IPS DF 19.7 (cell line): ENCODE measurements at regions not wholly inside any gene's neighbourhood (a gene's known extent, or its start where the extent isn't known, plus 50 kb on each side); places are given as distances from the start of the nearest gene placed in this dataset.
"Not testable (repeated sequence)": the region's sequence is repeated elsewhere in the genome, so short reads cannot be mapped to it uniquely, and the experiment has no call there.

ENCODE experiments used
- DNase-seq: peaks from one replicate; pipeline ENCODE4 v3.0.0-alpha.2; 2013; ENCODE audit warnings: low read depth, low spot score

- no peak for DNase-seq
Measured at GRCh38 chr2:142827170-142827569, 50.3 kb upstream of the KYNU start.

- DNase-seq: no peak
Measured at GRCh38 chr2:142825861-142826260, 51.6 kb upstream of the KYNU start.

DNA sequence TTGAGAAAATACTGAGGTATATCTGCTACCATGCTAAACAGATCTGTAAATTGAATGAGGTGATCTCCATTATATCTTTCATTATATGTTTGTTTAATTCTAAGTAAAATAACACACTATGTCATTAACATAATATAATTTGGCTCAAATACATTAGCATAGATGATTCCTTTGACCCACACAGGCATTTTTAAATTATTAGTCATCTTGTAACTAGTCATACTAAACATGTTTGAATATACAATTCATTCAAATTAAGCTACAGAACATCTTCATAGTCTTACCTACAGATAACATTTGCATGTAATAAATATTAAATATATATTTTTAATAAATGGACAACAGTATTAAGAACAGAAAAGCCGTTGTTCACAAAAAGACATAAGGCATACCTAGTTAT lies 52.7 kb upstream of the KYNU start:
- DNase-seq: no peak

GRCh38 chr2:142822190-142822589 lies 55.3 kb upstream of the KYNU start:
- DNase-seq: no peak

DNA sequence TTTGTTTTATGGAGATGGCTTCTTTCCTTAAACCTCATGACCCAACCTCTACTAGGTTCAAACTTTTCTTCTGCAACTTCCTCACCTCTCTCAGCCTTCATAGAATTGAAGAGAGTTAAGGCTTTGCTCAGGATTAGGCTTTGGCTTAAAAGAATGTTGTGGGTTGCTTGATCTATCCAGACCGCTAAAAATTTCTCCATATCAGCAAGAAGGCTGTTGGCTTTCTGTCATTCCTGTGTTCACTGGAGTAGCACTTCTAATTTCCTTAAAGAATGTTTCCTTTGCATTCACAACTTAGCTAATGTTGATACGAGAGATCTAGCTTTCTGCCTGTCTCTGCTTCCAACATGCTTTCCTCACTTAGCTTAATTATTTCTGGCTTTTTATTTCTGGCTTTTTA lies 58.1 kb upstream of the KYNU start:
- no peak for DNase-seq

DNA sequence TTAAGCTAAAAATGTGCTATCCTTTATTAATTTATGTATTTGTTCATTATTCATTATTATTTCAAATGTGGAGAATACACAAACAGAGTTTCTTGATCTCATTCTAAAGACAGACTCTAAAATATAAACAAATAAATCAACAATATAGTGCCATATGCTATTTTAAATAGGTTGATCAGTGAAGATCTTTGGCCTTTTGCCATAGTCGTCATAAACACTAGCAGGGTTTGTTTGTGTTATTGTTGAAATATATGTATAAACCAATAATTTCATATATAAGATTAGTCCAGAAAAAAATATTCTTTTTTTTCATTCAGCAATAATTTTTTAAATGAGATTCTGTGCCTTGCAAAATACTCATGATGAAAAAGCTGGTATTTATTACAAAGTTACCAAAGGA lies 62.1 kb upstream of the KYNU start:
- no peak for DNase-seq

DNA sequence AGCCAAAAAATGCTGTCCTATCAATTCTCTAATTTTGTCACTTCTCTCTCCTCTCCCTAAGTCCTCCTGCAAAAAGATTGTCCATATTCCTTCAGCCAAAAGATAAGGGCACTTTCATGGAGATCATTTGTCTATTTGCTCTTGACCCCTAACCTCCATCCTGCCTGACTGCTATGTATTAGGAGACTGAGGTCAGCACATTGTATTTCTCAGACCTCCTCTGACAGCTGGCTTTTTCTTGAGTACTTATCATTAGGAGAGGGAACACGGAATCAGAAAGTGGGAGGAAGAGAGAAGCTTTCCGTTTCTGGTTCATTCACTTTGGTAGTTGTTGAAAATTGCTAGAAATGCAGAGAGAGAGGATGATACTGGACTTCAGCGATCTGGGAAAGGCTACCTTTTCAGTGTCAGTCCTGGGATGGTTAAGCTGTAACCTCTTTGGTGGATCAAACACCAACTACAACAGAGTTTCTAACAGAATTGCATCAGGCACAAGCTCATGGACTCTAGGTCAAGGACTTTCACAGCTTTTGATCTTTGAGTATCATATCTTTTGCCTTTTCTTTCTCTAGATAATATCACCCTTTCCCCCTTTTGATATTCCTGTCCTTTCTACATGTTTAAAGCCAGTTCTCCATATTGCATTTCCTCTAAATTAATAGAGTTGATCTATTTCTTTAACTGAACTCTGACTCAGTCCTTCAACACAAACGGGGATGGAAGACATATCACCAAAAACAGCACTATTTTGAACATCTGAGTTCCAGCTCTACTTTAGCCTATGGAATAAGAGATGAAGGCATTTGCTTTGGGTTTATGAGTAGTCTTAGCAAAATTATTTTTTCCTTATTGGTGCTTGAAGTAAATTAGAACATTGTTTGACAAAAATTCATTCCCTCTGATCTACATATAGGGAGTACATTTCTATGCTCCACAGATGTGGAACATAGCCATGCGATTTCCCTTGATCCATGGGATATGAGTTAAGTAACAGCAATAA lies 63.3 kb upstream of the KYNU start:
- DNase-seq: no peak

DNA sequence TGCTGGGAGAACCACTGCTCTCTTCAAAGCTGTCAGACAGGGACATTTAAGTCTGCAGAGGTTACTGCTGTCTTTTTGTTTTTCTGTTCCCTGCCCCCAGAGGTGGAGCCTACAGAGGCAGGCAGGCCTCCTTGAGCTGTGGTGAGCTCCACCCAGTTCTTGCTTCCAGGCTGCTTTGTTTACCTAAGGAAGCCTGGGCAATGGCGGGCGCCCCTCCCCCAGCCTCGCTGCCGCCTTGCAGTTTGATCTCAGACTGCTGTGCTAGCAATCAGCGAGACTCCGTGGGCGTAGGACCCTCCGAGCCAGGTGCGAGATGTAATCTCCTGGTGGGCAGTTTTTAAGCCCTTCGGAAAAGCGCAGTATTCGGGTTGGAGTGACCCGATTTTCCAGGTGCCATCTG lies 65.8 kb upstream of the KYNU start:
- not testable (repeated sequence) for DNase-seq

GRCh38 chr2:142805244-142805643 lies 72.2 kb upstream of the KYNU start:
- no peak for DNase-seq

DNA sequence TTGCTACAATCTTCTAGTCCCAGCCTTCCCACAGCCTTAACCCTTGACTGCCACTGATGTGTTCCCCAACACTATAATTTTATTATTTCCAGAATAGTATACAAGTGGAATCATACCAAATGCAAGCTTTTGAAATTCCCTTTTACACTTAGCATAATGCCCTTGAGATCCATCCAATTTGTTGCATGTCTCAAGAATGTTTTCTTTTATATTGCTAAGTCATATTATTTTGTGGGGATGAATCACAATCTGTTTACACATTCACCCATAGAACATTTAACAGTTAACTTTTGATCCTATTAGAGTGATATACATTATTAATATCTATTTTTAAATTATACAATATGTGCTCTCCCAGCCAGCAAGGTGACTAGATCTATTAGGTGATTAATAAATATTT lies 74.3 kb upstream of the KYNU start:
- no peak for DNase-seq

DNA sequence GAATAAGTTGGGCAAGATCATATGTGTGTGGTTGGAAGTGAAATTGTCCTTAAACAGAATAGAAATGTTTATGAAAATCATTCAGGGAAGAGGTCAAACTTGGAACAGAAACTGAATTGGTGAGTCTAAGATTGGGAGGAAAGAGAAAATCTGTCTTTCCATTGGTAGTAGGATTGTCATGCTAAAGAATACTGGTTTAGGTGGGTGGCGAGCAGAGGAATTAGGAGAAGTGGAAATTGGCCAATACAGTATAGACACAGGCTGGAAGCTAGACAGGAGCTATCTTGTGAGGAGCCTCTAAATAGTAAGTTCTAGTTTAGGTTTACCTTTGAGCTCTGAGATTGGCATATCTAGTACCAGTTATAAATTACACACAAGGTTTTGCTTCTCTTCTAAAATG lies 80.9 kb upstream of the KYNU start:
- no peak for DNase-seq

DNA sequence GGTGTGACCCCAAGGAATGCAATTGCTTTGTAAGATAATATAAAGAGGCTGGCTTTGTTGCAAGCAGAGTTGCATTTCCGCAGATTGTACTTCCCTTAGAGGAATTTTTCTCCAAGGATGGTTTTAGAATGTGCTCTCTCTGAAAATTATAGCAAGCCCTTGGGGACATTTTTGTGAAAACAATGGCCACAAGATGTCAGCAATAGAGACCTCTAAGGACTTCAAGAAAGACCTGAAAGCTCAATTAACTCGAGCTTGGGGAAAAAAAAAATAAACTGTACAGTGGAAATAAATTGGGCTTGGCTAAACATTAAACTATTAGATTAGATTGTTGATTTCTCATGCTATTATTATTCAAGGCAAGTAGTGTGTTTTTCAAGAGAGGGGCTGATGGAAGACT lies 81.3 kb upstream of the KYNU start:
- DNase-seq: no peak

GRCh38 chr2:142794850-142795249 lies 82.6 kb upstream of the KYNU start:
- DNase-seq: no peak

- not testable (repeated sequence) for DNase-seq
Measured at GRCh38 chr2:142792328-142792727, 85.1 kb upstream of the KYNU start.

- DNase-seq: no peak
Measured at GRCh38 chr2:142791335-142791734, 86.1 kb upstream of the KYNU start.

- DNase-seq: no peak
Measured at GRCh38 chr2:142786918-142787702, 90.4 kb upstream of the KYNU start.

GRCh38 chr2:142782942-142783443 lies 94.5 kb upstream of the KYNU start:
- no peak for DNase-seq

GRCh38 chr2:142781146-142781545 lies 96.3 kb upstream of the KYNU start:
- no peak for DNase-seq

DNA sequence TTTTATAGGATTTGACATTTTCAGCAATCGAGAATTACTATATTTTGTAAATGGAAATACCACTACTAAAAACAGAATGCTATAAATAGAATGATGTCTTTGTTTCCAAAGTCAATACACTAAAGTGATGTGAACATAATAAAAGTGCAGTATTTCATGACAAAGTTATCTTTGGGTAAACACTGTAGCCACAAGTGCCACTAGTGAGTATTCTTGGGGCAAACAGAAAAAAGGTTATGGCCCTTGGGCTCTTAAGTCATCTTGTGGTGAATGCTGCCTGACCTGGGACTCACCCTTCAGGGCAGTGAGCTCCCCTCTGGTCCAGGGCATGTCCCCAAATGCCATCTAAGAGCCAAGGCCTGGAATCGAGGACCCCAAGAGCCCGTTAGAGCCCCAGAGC lies 99.2 kb upstream of the KYNU start:
- no peak for DNase-seq

GRCh38 chr2:142777742-142778141 lies 99.7 kb upstream of the KYNU start:
- DNase-seq: no peak

DNA sequence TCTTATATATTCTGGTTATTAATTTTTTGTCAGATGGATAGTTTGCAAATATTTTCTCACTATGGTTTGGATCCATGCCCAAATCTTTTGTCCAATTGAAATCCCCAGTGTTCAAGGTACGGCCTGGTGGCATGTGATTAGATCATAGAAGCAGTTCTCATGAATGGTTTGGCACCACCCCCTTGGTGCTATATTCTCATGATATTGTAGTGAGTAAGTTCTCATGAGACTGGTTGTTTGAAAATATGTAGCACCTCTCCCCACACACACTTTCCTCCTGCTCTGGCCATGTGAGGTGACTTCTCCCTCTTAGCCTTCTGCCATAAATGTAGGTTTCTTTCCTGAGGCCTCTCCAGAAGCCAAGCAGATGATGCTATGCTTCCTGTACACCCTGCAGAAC lies 107.7 kb upstream of the KYNU start:
- DNase-seq: no peak

GRCh38 chr2:142767847-142768246 lies 109.6 kb upstream of the KYNU start:
- DNase-seq: no peak

- no peak for DNase-seq
Measured at GRCh38 chr2:142758973-142759372, 118.5 kb upstream of the KYNU start.
